GM19395 (cell line): ENCODE measurements at regions not wholly inside any gene's neighbourhood (a gene's known extent, or its start where the extent isn't known, plus 50 kb on each side); places are given as distances from the start of the nearest gene placed in this dataset.

Source experiments
- ATAC-seq: cut with Tn5 transposase; IDR thresholded peaks from one replicate; pipeline ENCODE4 v1.9.1; 2021; ENCODE audit warnings: mild to moderate bottlenecking, moderate library complexity; ENCODE audit not compliant: unreplicated experiment

DNA sequence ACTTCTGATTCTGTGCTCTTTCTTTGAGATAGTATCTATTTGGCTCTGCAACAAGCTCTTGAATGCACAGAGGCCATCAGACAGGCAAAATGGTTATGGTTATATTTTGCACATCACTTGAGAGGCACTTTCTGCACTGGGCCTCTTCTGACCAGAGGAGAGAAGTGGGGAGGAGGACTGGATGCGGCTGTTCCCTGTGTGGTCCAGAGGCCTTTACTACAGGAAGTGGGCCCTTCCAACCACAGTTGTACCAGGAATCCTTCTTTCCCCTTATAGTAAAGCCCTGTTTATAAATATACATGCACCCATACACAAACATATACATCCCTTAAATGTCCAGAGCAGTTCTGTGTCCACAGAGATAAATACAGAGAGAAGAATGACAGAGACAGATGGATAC, 182.7 kb upstream of the HHIP start:
- ATAC-seq = no peak

DNA sequence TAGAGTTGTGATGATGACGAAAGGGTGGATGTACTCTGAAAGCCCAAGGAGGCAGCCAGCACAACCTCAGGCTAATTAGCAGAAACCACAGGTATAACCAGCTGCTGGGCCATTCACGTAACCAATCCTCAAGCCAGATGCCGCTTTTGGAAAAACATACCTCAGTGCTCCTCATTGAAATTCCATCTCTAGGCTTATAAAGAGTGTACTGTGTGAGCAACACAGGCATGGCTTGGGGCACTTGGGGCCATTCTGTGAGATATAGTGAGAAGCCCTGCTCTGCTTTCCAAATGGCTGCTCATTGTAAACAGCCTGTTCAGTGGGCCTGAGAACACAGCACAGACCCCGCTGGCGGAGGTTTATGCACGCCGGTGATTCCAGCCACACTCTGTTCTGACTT, 182.1 kb upstream of the HHIP start:
- no peak for ATAC-seq

DNA sequence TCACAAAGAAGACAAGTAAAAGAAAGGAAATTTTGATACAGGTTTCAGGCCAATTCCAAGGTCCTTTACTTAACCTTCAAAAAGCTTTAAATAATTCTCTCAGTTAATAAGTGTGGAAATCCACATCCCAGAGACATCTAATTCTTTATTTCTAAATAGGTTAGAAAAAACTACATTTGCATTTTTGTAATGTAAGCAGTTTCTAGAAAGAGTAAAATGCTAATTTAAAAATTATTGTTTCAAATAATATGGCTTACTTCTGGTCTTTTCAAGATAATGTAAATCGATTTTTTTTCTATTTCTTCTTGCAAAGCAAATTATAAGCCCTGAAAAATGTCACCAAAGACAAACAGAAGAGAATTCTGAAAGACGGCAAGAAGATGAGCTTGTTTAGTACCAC, 180.4 kb upstream of the HHIP start:
- no peak for ATAC-seq

DNA sequence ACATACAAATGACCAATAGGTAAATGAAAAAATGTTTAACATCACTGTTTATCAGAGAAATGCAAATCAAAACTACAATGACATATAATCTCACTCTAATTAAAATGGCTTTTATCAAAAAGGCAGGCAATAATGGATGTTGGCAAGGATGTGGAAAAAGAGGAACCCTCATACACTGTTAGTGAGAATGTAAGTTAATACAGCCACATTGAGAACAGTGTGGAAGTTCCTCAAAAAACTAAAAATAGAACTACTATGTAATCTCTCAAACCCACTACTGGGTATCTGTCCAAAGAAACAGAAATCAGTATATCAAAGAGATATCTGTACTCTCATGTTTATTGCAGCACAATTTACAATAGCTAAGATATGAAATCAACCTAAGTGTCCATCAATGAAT, 165.9 kb upstream of the HHIP start:
- no peak for ATAC-seq

DNA sequence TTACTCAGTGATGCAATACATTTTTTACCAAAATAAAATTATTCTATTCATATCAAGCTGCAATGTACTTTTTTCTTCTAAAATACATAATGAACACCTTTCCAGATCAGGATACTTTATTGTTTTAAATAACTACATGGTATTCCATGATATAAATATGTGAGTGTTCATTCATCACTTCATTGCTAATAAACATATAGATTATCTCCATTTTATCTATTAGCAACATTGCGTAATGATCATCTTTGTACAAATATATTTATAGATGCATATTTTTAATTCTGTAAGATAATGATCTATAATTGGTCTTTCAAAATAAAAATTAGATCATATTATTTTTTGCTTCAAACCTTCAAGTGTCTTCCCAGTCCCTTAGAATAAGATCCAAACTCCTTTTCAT, 156.1 kb upstream of the HHIP start:
- ATAC-seq = no peak

DNA sequence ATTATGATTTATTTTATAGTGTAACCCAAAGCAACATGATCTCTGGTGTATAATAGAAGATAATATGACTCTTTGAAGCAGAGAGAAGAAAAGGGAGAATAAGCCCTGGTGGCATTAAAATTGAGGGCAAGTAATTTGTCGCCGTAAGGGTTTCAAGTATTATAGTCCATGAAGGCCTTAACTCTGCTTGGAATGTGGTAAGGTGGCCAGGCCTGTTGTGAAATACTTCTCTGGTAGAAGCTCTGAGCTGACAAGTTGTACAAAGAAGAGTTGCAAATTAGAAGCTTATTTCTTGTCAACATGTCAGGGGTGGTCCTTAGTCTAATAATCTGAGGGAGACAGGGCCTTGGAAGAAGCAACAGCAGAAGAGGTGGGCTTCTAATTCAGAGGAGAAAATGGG, 151.7 kb upstream of the HHIP start:
- ATAC-seq = no peak

DNA sequence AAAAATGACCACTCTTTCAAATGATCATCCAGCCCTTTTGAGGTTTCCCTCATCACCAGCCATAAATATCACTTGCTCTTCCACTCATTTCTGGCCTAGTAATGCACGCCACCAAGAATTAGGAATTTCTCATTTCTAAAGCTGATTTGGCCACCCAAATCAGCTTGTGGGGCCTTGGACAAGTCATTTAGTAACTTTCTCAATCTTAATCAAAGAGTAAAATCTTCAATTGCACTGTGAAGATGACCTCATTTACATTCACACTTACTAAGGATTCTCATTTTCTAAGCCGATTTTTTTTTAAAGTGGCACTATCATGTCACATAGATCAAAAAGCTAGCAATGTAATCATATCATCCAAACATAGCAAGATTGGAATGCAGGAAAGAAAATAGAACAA, 150.0 kb upstream of the HHIP start:
- ATAC-seq = no peak

DNA sequence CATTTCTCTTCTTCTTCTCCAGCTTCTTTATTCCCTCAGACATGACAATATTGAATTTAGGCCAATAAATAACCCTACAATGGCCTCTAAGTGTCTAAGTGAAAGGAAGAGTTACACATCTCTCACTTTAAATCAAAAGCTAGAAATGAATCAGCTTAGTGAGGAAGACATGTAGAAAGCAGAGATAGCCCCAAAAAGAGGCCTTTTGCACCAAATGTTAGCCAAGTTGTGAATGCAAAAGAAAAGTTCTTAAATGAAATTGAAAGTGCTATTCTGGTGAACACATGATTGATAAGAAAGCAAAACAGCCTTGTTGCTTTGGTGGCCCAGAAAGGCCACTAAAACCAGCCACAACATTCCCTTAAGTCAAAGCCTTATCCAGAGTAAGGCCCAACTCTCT, 146.2 kb upstream of the HHIP start:
- peak; percentile 95 for ATAC-seq

DNA sequence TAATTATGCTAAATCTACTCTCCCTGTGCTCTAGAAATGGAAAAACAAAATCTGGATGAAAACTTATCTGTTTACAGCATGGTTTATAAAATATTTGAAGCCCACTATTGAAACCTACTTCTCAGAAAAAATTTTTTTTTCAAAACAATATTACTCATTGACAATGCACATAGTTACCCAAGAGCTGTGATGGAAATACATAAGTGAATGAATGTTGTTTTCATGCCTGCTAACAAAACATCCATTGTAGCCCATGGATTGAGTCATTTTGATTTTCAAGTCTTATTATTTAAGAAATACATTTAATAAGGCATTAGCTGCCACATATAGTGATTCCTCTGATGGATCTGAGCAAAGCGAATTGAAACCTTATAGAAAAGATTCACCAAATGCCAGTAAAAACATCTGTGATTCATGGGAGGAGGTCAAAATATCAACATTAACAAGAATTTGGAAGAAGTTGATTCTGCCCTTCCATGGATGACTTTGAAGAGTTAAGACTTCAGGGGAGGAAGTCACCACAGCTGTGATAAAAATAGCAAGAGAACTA, 144.7 kb upstream of the HHIP start:
- ATAC-seq = no peak

DNA sequence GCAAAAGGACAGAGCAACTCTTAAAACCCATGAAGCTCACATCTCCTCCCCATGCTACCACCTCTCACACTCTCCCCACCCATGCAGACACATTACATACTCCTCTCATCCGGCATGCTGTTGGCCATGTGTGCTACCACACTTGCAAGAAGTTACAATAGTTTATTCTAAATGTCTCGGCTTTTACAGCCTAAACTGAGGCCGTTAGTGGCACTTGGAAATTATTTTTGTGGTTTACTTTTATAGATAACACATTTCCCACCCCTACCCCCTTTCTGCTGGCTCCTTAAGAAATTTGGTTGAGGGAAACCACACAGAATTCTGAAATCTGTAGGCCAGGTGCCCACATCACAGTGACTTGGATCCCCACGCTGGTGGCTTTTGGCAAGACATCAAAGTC, 141.1 kb upstream of the HHIP start:
- no peak for ATAC-seq

DNA sequence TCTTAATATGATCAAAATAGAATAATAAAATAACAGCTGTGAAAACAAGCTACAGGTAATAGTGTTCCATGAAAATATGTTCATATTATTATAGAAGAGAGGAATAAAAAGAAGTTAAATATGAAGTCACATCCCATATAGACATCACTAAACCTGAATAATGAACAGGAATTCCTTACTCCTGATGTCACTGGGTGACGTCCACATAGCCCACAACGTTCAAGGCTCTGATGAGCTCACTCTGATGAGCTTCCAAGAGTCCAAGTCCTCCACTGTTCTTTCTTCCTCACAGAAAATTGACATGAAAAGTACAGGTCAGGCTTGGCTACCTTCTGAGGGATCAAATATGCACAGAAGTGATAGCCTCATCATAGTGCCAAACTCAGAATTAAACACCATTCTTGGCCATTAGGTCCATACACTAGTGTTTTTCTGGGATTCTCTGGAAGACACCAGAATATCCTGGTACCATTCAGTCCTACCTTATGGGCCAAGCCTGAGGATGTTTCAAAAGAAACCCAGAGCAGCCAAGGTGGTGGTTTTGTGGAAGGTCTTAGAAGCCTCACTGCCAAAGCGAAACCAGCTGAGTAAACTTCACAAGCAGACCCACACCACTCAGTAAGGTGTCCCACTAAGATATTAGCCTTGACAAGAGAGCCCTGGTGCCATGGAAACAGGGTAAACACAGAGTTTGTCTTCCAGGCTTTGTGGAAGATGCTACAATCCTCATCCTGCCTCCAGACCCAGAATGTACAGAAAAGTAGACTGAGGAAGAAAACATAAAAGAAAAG, 138.4 kb upstream of the HHIP start:
- ATAC-seq = no peak

DNA sequence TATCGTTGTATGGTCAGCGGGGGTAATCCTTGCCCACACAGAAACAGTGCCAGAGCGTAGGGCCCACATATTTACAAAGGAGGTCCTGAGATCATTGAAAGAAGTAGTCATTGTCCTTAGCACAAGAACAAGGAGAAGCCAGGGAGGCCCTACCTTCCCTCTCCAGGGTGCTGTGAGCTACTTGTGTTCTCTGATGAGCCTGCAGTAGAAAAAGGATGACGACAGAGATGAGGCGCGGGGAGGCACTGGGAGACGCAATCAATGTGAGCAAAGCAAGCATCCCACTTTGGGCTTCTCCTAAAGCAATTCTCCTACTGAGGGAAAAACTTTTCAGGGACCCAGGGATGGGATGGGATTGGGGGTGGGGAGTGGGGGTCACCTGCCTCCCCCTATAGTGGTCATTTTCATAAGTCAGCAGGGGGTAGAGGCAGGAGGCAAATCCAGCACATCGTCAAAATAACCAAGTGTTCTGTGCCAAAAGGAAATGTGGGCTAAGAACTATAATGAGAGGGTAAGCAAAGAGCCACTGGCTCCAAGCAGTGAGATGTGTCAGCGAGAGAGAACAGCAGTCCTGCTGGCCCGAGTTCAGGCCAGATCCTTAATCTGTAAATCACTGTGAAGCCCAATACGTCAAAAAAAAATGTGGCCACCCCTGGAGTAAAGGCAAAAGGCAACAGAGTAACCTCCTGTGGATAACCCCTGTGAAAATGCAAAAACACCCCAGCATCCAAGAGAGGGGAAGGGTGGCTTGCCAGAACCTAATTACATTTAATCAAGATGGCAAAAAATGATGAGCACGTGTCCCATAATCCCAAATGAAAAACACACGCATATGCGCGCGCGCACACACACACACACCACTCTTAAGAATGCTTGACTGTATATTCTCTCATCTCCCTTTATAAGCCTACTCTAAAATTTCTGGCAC, 136.6 kb upstream of the HHIP start:
- ATAC-seq = no peak

DNA sequence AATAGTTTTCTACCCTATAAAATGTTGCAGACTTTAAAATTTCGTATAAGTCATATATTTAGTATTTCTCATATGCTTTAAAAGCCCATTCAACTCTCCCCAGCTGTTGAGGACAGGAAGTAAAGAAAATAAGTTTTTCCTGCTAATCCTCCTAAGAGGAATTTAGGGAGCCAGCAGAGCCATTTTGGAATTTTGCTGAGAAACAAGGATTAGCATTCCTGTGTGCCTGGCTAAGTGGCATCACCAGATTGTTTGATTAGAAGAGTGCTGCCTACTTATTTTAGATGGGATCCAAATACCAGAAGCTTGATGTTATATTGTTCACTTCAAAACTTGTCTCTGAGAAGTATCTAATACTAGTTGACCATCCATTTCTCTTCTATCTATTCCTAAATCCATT, 131.2 kb upstream of the HHIP start:
- no peak for ATAC-seq

DNA sequence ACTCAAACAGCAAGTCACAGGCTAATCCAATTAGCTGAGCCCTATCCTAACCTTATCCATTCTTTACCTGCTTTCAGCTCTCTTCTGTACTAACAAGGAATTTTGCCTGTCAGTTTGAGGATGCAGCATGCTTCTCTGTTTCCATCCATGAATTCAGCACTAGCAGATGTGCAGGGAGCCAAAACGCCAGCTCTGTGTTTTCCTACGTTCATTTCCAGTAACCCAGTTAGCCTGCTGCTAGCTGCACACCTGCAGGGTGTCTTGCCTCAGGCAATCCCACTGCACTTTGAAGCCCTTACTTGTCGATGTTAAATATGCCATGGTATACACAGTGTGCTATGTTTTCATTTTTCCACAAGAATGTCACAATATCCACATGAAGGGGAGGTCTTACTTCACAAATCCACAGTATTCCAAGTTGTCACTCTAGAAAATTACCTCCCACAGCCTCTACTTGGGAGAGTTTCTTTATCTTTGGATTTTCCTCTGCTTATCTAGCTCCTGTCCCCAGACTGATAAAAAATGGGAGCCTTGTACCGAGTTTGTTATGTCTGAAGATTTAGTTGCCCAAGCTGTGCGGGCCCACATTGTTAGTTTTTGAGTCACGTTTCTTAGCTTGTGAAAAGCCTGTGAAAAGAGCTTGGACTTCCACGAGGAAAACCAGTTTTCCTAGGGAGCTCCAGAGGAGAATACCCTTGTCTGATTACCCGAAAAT, 127.6 kb upstream of the HHIP start:
- ATAC-seq = no peak

DNA sequence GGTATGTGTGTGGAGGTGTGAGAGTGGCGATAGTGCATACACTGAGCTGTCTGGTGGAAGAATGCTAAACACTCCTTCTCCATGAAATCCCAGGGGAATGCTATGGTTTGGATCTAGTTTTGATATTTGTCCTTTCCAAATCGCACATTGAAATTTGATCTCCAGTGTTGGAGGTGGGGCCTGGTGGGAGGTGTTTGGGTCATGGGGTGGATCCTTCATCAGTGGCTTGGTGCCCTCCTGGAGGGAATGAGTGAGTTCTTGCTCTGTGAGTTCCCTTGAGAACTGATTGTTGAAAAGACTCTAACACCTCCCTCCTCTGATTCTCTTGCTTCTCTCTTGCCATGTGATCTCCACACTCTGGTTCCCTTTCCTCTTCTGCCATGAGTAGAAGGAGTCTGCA, 114.1 kb upstream of the HHIP start:
- ATAC-seq = no peak

DNA sequence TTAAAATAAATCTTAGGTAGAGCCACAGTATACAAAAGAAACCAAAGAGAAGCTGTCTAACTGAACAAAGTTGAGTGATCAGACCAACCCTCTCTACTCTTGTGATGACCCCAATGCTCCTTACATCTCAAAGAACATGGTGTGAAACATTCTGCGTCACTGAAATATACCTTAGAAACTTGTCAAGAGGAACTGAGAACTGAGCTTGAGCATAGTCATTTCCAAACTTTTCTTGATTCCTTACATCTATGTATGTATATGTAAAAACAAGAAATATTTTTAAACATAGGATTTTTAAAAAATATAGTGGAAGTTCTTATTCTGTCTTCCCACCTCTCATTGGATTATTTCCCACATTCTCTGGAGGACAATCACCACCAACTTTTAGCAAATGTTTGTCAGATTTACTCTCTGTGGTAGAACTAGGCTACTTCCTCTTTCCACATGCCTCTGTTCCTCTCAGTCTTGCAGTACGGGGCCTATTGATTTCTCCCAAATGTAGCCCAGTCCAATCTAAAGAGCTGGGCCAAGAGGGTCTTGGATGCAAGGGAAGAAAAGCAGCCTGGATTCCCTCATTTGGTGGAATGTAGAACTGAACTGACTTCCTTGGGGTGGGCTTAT, 98.2 kb upstream of the HHIP start:
- ATAC-seq = peak; percentile 100

DNA sequence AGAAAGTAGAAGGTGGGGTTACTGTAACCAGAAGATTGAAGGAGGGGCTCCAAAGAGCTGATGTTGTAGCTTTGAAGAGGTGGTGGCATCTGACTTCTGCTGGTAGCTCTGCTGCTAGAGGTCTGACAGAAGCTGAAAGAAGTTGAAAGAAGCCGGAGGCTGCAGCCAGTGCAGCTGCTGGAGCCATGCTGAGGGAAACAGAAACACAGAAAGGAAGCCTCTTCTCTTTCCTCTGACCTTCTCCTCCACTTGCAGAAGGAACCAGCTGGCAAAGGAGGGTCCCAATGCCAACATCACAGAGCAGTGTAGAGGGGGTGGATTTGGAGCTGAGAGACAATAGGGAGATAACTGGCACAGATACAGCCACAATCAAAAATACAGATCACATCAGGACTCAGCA, 89.3 kb upstream of the HHIP start:
- ATAC-seq = no peak

DNA sequence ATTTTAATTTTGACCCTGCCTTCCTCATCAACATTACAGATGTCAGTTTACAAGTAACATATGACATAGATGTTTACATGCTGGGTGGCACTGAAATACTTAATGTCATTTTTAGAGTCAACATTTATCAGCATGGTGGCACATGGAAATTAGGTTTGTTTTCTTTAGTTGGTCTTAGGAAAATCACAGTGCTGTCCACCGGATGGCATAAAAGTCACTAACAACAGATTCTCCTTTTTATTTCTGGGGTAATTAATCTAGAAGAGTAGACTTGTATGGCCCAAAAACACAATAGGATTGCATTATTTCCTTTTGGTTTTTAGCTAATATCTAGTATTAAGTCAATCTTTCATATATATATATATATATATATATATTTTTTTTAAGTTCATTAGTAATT, 88.6 kb upstream of the HHIP start:
- no peak for ATAC-seq

DNA sequence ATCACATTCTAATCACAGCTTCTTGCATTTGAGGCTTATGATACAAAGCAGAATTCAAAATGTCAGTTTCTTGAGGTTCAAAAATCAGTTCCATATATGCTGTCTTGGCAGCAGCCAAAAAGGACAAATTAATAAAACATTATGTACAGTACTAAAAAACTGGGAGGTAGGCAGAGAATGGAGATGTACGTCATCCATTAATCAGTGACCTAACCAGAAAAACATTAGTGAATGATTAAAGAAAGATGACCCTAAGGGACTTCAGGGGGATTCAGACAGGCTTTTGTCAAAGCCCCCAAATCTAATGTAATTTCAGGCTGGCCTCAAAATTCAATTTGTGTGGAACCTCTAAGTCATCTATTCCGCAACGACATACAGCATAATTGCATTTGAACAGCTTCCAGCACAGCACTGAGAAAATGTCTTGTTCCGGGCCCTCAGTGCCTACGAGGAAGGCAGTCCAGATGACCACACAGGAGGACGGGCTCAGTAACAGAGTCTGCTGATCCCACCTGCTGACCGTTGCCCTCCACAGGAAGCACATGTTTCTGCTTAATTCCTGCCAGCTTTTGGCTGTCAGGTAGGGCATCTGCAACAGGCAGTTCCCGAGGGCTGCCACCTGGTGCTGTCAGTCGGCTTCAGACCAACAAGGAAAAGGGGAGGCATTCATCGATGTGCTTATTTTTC, 83.8 kb upstream of the HHIP start:
- ATAC-seq = peak; percentile 40

DNA sequence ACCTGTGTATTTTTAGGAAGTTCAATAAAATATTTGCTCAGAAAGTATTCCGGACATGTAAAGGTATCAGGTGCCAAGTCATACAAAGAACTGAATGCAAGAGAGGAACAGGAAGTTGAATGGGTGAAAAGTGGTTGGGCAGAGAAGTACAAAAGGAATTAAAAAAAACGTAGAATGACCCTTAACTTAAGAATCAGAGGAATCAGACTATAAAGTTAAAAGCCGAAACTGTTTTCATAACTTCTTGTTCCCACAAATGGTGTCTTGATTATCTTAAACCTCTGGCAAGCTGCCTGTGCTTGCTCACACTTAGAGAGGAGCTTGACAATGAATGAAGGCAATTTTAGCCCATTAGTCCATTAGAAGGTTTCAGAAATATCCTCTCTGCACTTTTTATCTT, 81.6 kb upstream of the HHIP start:
- ATAC-seq = peak; percentile 45
